ENCODE measurements at regions not wholly inside any gene's neighbourhood (a gene's known extent, or its start where the extent isn't known, plus 50 kb on each side); places are given as distances from the start of the nearest gene placed in this dataset.

GRCh38 chr4:137015426-137016409 is 516.6 kb downstream of the PCDH18 start:
- 60% methylated on average over 2 of the region's 2 CpGs for WGBS (ENCODE audit: insufficient coverage)
- ATAC-seq (no peak), DNase-seq (no peak)
- intact Hi-C loops (cut with micrococcal nuclease), result no loop called here
- TF ChIP-seq CTCF (IDR thresholded peaks at IDR 0.05), result no peak
- H3K27ac ChIP-seq (ENCODE audit: low read length), result no peak overlapping the region
- no peaks in the 10 kb centered on the region for H3K4me1 Mint-ChIP-seq
- no peaks in the 10 kb centered on the region for H3K27me3 Mint-ChIP-seq (ENCODE audit: low read depth in 2 of 2)
- H3K4me3 Mint-ChIP-seq, result no peak overlapping the region
- H3K36me3 ChIP-seq (ENCODE audit: control insufficient read depth, insufficient read depth, low read length), result no peaks in the 10 kb centered on the region
- no peaks in the 10 kb centered on the region for H3K36me3 Mint-ChIP-seq
- H3K4me3 ChIP-seq (ENCODE audit: low read length), result no peak overlapping the region
- no peaks in the 10 kb centered on the region for H3K27me3 ChIP-seq (ENCODE audit: control insufficient read depth, insufficient read depth, low read length)
- H3K27ac Mint-ChIP-seq, result no peak overlapping the region
- H3K9me3 ChIP-seq (ENCODE audit: control insufficient read depth, insufficient read depth, low read length), result no peaks in the 10 kb centered on the region
- H3K9me3 Mint-ChIP-seq, result peaks cover 9 to 10% of the 10 kb centered on the region in 2 donors
- no peaks in the 10 kb centered on the region for H3K4me1 ChIP-seq (ENCODE audit: control insufficient read depth, insufficient read depth, low read length)

GRCh38 chr4:137000432-137000831 is 531.9 kb downstream of the PCDH18 start:
- Mint-ChIP-seq H3K27ac (no peak overlapping the region), H3K4me3 (no peak overlapping the region), H3K4me1 (no peaks in the 10 kb centered on the region), H3K36me3 (peaks cover 9% of the 10 kb centered on the region), H3K27me3 (ENCODE audit: low read depth in 2 of 2) (no peaks in the 10 kb centered on the region), H3K9me3 (peaks cover 17 to 26% of the 10 kb centered on the region in 2 donors)
- no peak overlapping the region for H3K4me3 ChIP-seq (ENCODE audit: low read length)
- intact Hi-C loops (cut with micrococcal nuclease), result no loop called here
- DNase-seq (no peak), ATAC-seq (no peak)
- TF ChIP-seq CTCF (IDR thresholded peaks at IDR 0.05), result no peak
- H3K4me1 ChIP-seq (ENCODE audit: control insufficient read depth, insufficient read depth, low read length), result no peaks in the 10 kb centered on the region
- WGBS (ENCODE audit: insufficient coverage), result 93% methylated on average over 2 of the region's 2 CpGs
- H3K27ac ChIP-seq (ENCODE audit: low read length), result no peak overlapping the region
- no peaks in the 10 kb centered on the region for H3K36me3 ChIP-seq (ENCODE audit: control insufficient read depth, insufficient read depth, low read length)
- H3K9me3 ChIP-seq (ENCODE audit: control insufficient read depth, insufficient read depth, low read length), result peaks cover 16% of the 10 kb centered on the region
- H3K27me3 ChIP-seq (ENCODE audit: control insufficient read depth, insufficient read depth, low read length), result no peaks in the 10 kb centered on the region

- Mint-ChIP-seq H3K9me3 (peaks cover 15 to 22% of the 10 kb centered on the region in 2 donors), H3K4me1 (no peaks in the 10 kb centered on the region), H3K27ac (no peak overlapping the region), H3K36me3 (peaks cover 11% of the 10 kb centered on the region), H3K27me3 (ENCODE audit: low read depth in 2 of 2) (no peaks in the 10 kb centered on the region), H3K4me3 (no peak overlapping the region)
- Histone ChIP-seq H3K27me3 (ENCODE audit: control insufficient read depth, insufficient read depth, low read length) (no peaks in the 10 kb centered on the region), H3K9me3 (ENCODE audit: control insufficient read depth, insufficient read depth, low read length) (no peaks in the 10 kb centered on the region), H3K36me3 (ENCODE audit: control insufficient read depth, insufficient read depth, low read length) (no peaks in the 10 kb centered on the region), H3K4me1 (ENCODE audit: control insufficient read depth, insufficient read depth, low read length) (no peaks in the 10 kb centered on the region), H3K4me3 (ENCODE audit: low read length) (no peak overlapping the region), H3K27ac (ENCODE audit: low read length) (no peak overlapping the region)
- ATAC-seq (no peak), DNase-seq (no peak)
- intact Hi-C loops (cut with micrococcal nuclease), result no loop called here
- no peak for TF ChIP-seq CTCF (IDR thresholded peaks at IDR 0.05)
- WGBS (ENCODE audit: insufficient coverage), result 49% methylated on average over 2 of the region's 3 CpGs
Measured at GRCh38 chr4:136992032-136992431, 540.3 kb downstream of the PCDH18 start.

Data from natural killer cell (primary cell).